ENCODE measurements at regions not wholly inside any gene's neighbourhood (a gene's known extent, or its start where the extent isn't known, plus 50 kb on each side); places are given as distances from the start of the nearest gene placed in this dataset.

DNA sequence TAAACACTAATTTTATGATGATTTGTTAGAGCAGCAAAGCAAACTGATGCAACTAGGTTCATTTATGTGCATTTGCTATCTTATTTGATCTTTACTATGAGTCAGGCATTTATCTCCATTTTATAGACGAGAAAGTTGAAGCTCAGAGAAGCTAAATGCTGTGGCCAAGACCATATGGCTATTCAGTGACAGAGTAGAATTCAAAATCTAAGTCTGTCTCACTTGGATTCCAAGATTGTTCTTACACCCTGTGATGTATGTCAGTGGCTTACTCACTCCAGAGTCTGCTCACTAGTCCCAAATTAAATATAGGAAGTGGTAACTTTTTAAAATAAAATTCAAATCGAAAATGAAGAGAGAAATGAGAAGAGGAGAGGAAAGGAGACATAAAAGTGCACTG lies 114.0 kb upstream of the DDX18 start:
- H3K27ac ChIP-seq (ENCODE audit: low read depth): no peak overlapping the region
- H3K79me2 ChIP-seq (replicated peaks; ENCODE audit: insufficient read depth): no peaks in the 10 kb centered on the region
- no peaks in the 10 kb centered on the region for H4K20me1 ChIP-seq (replicated peaks; ENCODE audit: insufficient read depth)
- DNase-seq (ENCODE audit: low spot score) (no peak), ATAC-seq (no peak)
- no peak overlapping the region for H3K4me3 ChIP-seq
- no peak overlapping the region for H2AFZ ChIP-seq
- H3K36me3 ChIP-seq (ENCODE audit: insufficient read depth): no peaks in the 10 kb centered on the region
- H3K9me2 ChIP-seq (ENCODE audit: insufficient read depth): peaks cover 4% of the 10 kb centered on the region; the same call in 1 of the 2 replicates
- H3K4me1 ChIP-seq (ENCODE audit: insufficient read depth): peaks cover 10% of the 10 kb centered on the region
- H3K36me3 Mint-ChIP-seq (ENCODE audit: low read depth): no peaks in the 10 kb centered on the region
- TF ChIP-seq CREB1 (CRISPR knock-in tag; IDR thresholded peaks at IDR 0.05; ENCODE audit: low read depth): no peak
- TF ChIP-seq POLR2AphosphoS5 (IDR thresholded peaks at IDR 0.05; ENCODE audit: low read depth): no peak
- no peak for TF ChIP-seq EZH2phosphoT487 (IDR thresholded peaks at IDR 0.05; ENCODE audit: unreplicated experiment)
- no peak for TF ChIP-seq JUNB (IDR thresholded peaks at IDR 0.05; ENCODE audit: unreplicated experiment)
- TF ChIP-seq STAT1 (IDR thresholded peaks at IDR 0.05; ENCODE audit: unreplicated experiment): no peak
- no peak for TF ChIP-seq EZH2 (IDR thresholded peaks at IDR 0.05; ENCODE audit: low read depth, unreplicated experiment)
- TF ChIP-seq NANOG (IDR thresholded peaks at IDR 0.05; ENCODE audit: borderline replicate concordance): no peak
- TF ChIP-seq, protein P1, sequence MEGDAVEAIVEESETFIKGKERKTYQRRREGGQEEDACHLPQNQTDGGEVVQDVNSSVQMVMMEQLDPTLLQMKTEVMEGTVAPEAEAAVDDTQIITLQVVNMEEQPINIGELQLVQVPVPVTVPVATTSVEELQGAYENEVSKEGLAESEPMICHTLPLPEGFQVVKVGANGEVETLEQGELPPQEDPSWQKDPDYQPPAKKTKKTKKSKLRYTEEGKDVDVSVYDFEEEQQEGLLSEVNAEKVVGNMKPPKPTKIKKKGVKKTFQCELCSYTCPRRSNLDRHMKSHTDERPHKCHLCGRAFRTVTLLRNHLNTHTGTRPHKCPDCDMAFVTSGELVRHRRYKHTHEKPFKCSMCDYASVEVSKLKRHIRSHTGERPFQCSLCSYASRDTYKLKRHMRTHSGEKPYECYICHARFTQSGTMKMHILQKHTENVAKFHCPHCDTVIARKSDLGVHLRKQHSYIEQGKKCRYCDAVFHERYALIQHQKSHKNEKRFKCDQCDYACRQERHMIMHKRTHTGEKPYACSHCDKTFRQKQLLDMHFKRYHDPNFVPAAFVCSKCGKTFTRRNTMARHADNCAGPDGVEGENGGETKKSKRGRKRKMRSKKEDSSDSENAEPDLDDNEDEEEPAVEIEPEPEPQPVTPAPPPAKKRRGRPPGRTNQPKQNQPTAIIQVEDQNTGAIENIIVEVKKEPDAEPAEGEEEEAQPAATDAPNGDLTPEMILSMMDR (conservative IDR thresholded peaks at IDR 0.05; ENCODE audit: low read depth in 2 of 2): no peak
- TF ChIP-seq, protein P2, sequence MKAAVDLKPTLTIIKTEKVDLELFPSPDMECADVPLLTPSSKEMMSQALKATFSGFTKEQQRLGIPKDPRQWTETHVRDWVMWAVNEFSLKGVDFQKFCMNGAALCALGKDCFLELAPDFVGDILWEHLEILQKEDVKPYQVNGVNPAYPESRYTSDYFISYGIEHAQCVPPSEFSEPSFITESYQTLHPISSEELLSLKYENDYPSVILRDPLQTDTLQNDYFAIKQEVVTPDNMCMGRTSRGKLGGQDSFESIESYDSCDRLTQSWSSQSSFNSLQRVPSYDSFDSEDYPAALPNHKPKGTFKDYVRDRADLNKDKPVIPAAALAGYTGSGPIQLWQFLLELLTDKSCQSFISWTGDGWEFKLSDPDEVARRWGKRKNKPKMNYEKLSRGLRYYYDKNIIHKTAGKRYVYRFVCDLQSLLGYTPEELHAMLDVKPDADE (IDR thresholded peaks at IDR 0.05): no peak
- TF ChIP-seq, protein P3, sequence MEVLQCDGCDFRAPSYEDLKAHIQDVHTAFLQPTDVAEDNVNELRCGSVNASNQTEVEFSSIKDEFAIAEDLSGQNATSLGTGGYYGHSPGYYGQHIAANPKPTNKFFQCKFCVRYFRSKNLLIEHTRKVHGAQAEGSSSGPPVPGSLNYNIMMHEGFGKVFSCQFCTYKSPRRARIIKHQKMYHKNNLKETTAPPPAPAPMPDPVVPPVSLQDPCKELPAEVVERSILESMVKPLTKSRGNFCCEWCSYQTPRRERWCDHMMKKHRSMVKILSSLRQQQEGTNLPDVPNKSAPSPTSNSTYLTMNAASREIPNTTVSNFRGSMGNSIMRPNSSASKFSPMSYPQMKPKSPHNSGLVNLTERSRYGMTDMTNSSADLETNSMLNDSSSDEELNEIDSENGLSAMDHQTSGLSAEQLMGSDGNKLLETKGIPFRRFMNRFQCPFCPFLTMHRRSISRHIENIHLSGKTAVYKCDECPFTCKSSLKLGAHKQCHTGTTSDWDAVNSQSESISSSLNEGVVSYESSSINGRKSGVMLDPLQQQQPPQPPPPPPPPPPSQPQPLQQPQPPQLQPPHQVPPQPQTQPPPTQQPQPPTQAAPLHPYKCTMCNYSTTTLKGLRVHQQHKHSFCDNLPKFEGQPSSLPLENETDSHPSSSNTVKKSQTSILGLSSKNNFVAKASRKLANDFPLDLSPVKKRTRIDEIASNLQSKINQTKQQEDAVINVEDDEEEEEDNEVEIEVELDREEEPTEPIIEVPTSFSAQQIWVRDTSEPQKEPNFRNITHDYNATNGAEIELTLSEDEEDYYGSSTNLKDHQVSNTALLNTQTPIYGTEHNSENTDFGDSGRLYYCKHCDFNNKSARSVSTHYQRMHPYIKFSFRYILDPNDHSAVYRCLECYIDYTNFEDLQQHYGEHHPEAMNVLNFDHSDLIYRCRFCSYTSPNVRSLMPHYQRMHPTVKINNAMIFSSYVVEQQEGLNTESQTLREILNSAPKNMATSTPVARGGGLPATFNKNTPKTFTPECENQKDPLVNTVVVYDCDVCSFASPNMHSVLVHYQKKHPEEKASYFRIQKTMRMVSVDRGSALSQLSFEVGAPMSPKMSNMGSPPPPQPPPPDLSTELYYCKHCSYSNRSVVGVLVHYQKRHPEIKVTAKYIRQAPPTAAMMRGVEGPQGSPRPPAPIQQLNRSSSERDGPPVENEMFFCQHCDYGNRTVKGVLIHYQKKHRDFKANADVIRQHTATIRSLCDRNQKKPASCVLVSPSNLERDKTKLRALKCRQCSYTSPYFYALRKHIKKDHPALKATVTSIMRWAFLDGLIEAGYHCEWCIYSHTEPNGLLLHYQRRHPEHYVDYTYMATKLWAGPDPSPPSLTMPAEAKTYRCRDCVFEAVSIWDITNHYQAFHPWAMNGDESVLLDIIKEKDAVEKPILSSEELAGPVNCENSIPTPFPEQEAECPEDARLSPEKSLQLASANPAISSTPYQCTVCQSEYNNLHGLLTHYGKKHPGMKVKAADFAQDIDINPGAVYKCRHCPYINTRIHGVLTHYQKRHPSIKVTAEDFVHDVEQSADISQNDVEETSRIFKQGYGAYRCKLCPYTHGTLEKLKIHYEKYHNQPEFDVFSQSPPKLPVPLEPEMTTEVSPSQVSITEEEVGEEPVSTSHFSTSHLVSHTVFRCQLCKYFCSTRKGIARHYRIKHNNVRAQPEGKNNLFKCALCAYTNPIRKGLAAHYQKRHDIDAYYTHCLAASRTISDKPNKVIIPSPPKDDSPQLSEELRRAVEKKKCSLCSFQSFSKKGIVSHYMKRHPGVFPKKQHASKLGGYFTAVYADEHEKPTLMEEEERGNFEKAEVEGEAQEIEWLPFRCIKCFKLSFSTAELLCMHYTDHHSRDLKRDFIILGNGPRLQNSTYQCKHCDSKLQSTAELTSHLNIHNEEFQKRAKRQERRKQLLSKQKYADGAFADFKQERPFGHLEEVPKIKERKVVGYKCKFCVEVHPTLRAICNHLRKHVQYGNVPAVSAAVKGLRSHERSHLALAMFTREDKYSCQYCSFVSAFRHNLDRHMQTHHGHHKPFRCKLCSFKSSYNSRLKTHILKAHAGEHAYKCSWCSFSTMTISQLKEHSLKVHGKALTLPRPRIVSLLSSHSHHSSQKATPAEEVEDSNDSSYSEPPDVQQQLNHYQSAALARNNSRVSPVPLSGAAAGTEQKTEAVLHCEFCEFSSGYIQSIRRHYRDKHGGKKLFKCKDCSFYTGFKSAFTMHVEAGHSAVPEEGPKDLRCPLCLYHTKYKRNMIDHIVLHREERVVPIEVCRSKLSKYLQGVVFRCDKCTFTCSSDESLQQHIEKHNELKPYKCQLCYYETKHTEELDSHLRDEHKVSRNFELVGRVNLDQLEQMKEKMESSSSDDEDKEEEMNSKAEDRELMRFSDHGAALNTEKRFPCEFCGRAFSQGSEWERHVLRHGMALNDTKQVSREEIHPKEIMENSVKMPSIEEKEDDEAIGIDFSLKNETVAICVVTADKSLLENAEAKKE (CRISPR knock-in tag; IDR thresholded peaks at IDR 0.05): no peak
- H3K27me3 ChIP-seq (ENCODE audit: insufficient read depth): no peaks in the 10 kb centered on the region
- H3K4me1 Mint-ChIP-seq: peaks cover 3% of the 10 kb centered on the region; the same call in 2 of the 3 replicates
- no peaks in the 10 kb centered on the region for H3K9me3 Mint-ChIP-seq
- no peak overlapping the region for H3K4me2 ChIP-seq
- no peak overlapping the region for H3K27ac Mint-ChIP-seq
- H3F3A ChIP-seq (replicated peaks; ENCODE audit: low read depth): no peaks in the 10 kb centered on the region
- no peaks in the 10 kb centered on the region for H3K27me3 Mint-ChIP-seq (ENCODE audit: insufficient read depth, low read depth, poor library complexity)
- no peak overlapping the region for H3K4me3 Mint-ChIP-seq
